Upper lobe of right lung (tissue), 1 donor: ENCODE measurements at regions not wholly inside any gene's neighbourhood (a gene's known extent, or its start where the extent isn't known, plus 50 kb on each side); places are given as distances from the start of the nearest gene placed in this dataset.
A peak's percentile ranks its signal among the peaks of the same experiment; 100 is the strongest.

ENCODE experiments used
- ATAC-seq: fragments of 200-7000 bp; cut with Tn5 transposase; one replicate; pipeline ENCODE4 v1.9.1; 2020; ENCODE audit warnings: mild to moderate bottlenecking, moderate library complexity
- DNase-seq: peaks from one replicate; pipeline ENCODE4 v3.0.0-alpha.2; 2020
- H3K27ac ChIP-seq: fragments of 200-600 bp; one replicate; pipeline ENCODE4 v1.8.0; 2022
- H3K27me3 ChIP-seq: fragments of 200-600 bp; one replicate; pipeline ENCODE4 v1.8.0; 2022; ENCODE audit warnings: mild to moderate bottlenecking
- H3K36me3 ChIP-seq: fragments of 200-600 bp; one replicate; pipeline ENCODE4 v1.8.0; 2022
- H3K4me1 ChIP-seq: fragments of 200-600 bp; one replicate; pipeline ENCODE4 v1.8.0; 2022
- H3K4me3 ChIP-seq: fragments of 200-600 bp; one replicate; pipeline ENCODE4 v1.8.0; 2022; ENCODE audit warnings: mild to moderate bottlenecking
- H3K9me3 ChIP-seq: fragments of 200-600 bp; one replicate; pipeline ENCODE4 v1.8.0; 2022
- CTCF ChIP-seq: fragments of 200-600 bp; IDR thresholded peaks from one replicate; pipeline ENCODE4 v1.8.0; 2022; ENCODE audit warnings: antibody characterized with exemption
- intact Hi-C: fragments of 100-400 bp; cut with DNase I; formaldehyde crosslinking; loops from one replicate; pipeline ENCODE4 v1.11.0; 2022
- donor health status: DM: no; HTN: yes; CAD: no; lungs with severe emphysema.

GRCh38 chr14:66070542-66071319, 415.4 kb upstream of the CCDC196 start:
- DNase-seq (no peak), ATAC-seq (peak; percentile 78)
- no peaks in the 10 kb centered on the region for H3K9me3 ChIP-seq
- no peaks in the 10 kb centered on the region for H3K36me3 ChIP-seq
- no peaks in the 10 kb centered on the region for H3K27me3 ChIP-seq
- H3K4me3 ChIP-seq, result no peak overlapping the region
- intact Hi-C loops, result no loop called here
- H3K4me1 ChIP-seq, result no peaks in the 10 kb centered on the region
- TF ChIP-seq CTCF, result peak; percentile 82
- no peak overlapping the region for H3K27ac ChIP-seq

- DNase-seq (no peak), ATAC-seq (no peak)
- H3K27me3 ChIP-seq, result no peaks in the 10 kb centered on the region
- H3K4me3 ChIP-seq, result no peak overlapping the region
- H3K36me3 ChIP-seq, result no peaks in the 10 kb centered on the region
- no peaks in the 10 kb centered on the region for H3K9me3 ChIP-seq
- H3K4me1 ChIP-seq, result no peaks in the 10 kb centered on the region
- TF ChIP-seq CTCF, result no peak
- intact Hi-C loops, result no loop called here
- H3K27ac ChIP-seq, result no peak overlapping the region
Measured at GRCh38 chr14:66072190-66073084, 413.7 kb upstream of the CCDC196 start.

DNA sequence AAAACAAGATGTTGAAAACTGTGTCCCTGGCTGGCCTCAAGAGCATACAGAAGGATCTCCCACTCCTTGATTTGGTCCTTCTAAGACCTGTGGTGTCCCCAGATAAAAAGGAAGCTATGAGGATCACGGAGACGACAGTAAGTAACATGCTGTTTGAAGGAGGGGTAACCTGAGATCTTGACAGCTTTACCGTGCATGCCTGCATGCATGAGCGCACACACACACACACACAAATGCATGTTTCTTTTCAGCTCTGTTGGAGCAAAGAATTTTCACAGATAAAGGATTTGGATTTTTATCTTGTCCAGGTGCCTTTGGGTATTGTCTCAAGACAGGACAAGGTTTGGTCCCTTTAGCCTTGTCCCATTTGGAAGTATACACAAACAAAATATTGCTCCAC, 411.6 kb upstream of the CCDC196 start:
- H3K27me3 ChIP-seq, result no peaks in the 10 kb centered on the region
- DNase-seq (no peak), ATAC-seq (no peak)
- intact Hi-C loops, result no loop called here
- no peaks in the 10 kb centered on the region for H3K9me3 ChIP-seq
- H3K4me3 ChIP-seq, result no peak overlapping the region
- no peak for TF ChIP-seq CTCF
- no peaks in the 10 kb centered on the region for H3K36me3 ChIP-seq
- H3K27ac ChIP-seq, result no peak overlapping the region
- no peaks in the 10 kb centered on the region for H3K4me1 ChIP-seq

GRCh38 chr14:66076176-66076575, 410.0 kb upstream of the CCDC196 start:
- Histone ChIP-seq H3K4me1 (no peaks in the 10 kb centered on the region), H3K27me3 (no peaks in the 10 kb centered on the region), H3K27ac (no peak overlapping the region), H3K9me3 (no peaks in the 10 kb centered on the region), H3K36me3 (no peaks in the 10 kb centered on the region), H3K4me3 (no peak overlapping the region)
- DNase-seq (no peak), ATAC-seq (no peak)
- intact Hi-C loops, result no loop called here
- no peak for TF ChIP-seq CTCF

DNA sequence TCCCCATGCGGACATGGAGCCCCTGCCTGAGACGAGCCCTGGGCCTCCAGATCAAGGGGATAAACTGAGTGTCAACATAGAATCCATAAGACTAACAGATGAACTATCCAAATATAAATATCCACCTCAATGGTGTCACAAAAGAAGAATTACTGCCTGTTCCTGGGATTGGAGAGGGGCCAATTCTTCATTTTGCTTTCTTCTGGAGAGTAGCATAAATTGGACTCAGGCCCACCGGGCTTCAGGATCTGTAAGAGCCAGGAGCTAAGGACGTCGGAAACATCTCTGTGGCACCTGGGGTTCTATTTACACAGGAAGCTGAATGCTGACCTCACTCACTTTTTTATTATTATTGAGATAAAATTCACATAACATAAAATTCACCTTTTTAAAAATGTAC, 408.2 kb upstream of the CCDC196 start:
- H3K36me3 ChIP-seq, result no peaks in the 10 kb centered on the region
- TF ChIP-seq CTCF, result no peak
- H3K4me1 ChIP-seq, result no peaks in the 10 kb centered on the region
- H3K9me3 ChIP-seq, result no peaks in the 10 kb centered on the region
- no peak overlapping the region for H3K4me3 ChIP-seq
- no peak overlapping the region for H3K27ac ChIP-seq
- H3K27me3 ChIP-seq, result no peaks in the 10 kb centered on the region
- no peak for ATAC-seq
- intact Hi-C loops, result no loop called here
- no peak for DNase-seq
